Mucosa of descending colon (tissue), 3 donors: ENCODE measurements at regions not wholly inside any gene's neighbourhood (a gene's known extent, or its start where the extent isn't known, plus 50 kb on each side); places are given as distances from the start of the nearest gene placed in this dataset.

Experiments
- ATAC-seq: fragments of 200-7000 bp; cut with Tn5 transposase; one replicate; pipeline ENCODE4 v1.9.1; 2020; ENCODE audit warnings: mild to moderate bottlenecking, moderate library complexity
- DNase-seq, 3 donors: peaks; one replicate each; pipeline ENCODE4 v3.0.0-alpha.2; 2020
- H3K36me3 ChIP-seq: fragments of 200-600 bp; one replicate; pipeline ENCODE4 v1.8.0; 2021; ENCODE audit warnings: low read depth, mild to moderate bottlenecking
- H3K4me1 ChIP-seq: fragments of 200-600 bp; one replicate; pipeline ENCODE4 v1.8.0; 2021; ENCODE audit warnings: low read depth, mild to moderate bottlenecking
- H3K4me3 ChIP-seq: fragments of 200-600 bp; one replicate; pipeline ENCODE4 v1.8.0; 2021; ENCODE audit warnings: mild to moderate bottlenecking
- H3K9me3 ChIP-seq: fragments of 200-600 bp; one replicate; pipeline ENCODE4 v1.8.0; 2021; ENCODE audit warnings: mild to moderate bottlenecking
- intact Hi-C, 2 donors: fragments of 100-400 bp; cut with DNase I in 1 of 2; cut with micrococcal nuclease in 1 of 2; formaldehyde crosslinking; loops; one replicate each; pipeline versions ENCODE4 v1.11.0 to v1.11.1; 2022; cut with DNase I, micrococcal nuclease
- TF ChIP-seq, protein P1 (sequence below): fragments of 200-600 bp; IDR thresholded peaks from one replicate; pipeline ENCODE4 v1.8.0; 2022; ENCODE audit warnings: antibody characterized with exemption, mild to moderate bottlenecking
- donor health status: DM: no; HTN: no; CAD: no; lungs with moderate emphysema.
- donor health status: DM: no; HTN: no; CAD: no.
- donor health status: DM: no; HTN: yes; CAD: no.

DNA sequence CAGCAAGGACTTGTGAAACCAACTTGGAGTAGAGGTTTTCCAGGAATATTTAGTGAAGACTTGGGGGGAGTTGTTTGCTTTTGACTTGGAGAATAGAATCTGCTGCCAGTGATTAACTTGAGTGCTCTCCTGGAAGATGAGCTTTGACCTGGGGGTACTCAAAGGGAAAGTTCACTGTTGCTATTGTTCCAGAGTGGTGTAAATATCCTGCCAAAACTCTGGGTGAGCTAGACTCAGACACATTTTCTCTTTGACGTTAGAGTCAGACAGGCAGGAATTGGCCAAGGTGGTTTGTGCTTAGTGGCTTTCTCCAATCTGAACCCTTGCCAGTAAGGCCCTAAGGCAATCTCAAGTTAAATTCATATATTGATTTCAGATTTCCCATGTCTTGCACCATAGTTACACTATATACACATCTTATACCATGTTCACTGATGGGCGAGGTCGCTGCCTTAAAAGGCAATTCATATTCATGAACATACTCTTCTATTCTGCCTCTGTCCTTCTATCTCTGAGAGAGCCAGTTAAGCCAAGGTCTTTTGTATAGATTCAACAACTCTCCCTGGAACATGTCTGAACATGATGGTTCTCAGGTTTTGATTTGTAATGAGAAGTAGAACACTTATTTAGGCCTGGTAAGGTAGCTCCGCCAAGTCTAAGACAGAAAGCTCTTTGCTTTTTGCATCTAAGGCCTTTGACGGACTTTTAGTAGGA, 204.6 kb upstream of the SLC38A2 start:
- no peaks in the 10 kb centered on the region for H3K36me3 ChIP-seq
- ATAC-seq: no peak
- intact Hi-C loops: no loop called here
- H3K4me1 ChIP-seq: no peaks in the 10 kb centered on the region
- H3K4me3 ChIP-seq: no peak overlapping the region
- DNase-seq: no peak
- H3K9me3 ChIP-seq: no peaks in the 10 kb centered on the region
- TF ChIP-seq, protein P1, sequence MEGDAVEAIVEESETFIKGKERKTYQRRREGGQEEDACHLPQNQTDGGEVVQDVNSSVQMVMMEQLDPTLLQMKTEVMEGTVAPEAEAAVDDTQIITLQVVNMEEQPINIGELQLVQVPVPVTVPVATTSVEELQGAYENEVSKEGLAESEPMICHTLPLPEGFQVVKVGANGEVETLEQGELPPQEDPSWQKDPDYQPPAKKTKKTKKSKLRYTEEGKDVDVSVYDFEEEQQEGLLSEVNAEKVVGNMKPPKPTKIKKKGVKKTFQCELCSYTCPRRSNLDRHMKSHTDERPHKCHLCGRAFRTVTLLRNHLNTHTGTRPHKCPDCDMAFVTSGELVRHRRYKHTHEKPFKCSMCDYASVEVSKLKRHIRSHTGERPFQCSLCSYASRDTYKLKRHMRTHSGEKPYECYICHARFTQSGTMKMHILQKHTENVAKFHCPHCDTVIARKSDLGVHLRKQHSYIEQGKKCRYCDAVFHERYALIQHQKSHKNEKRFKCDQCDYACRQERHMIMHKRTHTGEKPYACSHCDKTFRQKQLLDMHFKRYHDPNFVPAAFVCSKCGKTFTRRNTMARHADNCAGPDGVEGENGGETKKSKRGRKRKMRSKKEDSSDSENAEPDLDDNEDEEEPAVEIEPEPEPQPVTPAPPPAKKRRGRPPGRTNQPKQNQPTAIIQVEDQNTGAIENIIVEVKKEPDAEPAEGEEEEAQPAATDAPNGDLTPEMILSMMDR: no peak

GRCh38 chr12:46574847-46575246, 202.3 kb upstream of the SLC38A2 start:
- intact Hi-C loops: no loop called here
- Histone ChIP-seq H3K9me3 (no peaks in the 10 kb centered on the region), H3K36me3 (no peaks in the 10 kb centered on the region), H3K4me3 (no peak overlapping the region), H3K4me1 (no peaks in the 10 kb centered on the region)
- DNase-seq: no peak
- no peak for ATAC-seq
- TF ChIP-seq, protein P1: no peak

- Histone ChIP-seq H3K4me3 (no peak overlapping the region), H3K9me3 (peaks cover 8% of the 10 kb centered on the region), H3K36me3 (no peaks in the 10 kb centered on the region), H3K4me1 (no peaks in the 10 kb centered on the region)
- DNase-seq (no peak), ATAC-seq (no peak)
- intact Hi-C loops: no loop called here
- TF ChIP-seq, protein P1: no peak
Observed at GRCh38 chr12:46573347-46573658, 200.7 kb upstream of the SLC38A2 start.

DNA sequence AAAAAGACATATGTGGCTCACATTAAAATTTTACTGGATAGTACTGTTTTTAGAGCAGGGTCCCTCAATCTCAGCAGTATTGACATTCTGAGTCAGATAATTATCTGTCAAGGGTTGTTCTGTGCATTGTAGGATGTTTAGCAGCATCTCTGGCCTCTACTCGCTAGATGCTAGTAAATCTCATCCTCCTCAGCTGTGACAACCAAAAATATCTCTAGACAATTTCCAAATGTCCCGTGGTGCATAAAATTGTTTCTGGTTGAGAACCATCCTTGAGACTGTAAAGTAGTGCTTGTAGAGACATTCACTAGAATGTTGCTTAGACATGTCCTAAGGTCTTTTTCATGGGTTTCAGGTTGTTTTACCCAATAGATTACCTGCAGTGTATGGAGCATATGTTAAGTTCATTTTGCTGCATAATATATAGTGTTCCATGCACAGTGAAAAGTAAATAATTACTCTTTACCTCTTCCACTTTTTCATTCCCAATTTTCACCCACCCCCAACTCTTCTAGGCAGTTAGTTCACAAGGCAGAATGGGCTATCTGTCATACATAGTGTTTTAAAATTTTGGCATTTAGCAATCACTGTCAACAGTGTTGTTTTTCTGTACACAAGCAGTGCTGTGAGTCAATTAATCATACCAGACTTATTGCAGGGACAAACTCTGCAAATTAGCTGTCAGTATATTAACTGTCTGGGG, 200.2 kb upstream of the SLC38A2 start:
- no peaks in the 10 kb centered on the region for H3K36me3 ChIP-seq
- no peak overlapping the region for H3K4me3 ChIP-seq
- ATAC-seq (no peak), DNase-seq (no peak)
- TF ChIP-seq, protein P1: no peak
- H3K9me3 ChIP-seq: peaks cover 13% of the 10 kb centered on the region
- intact Hi-C loops: no loop called here
- no peaks in the 10 kb centered on the region for H3K4me1 ChIP-seq

DNA sequence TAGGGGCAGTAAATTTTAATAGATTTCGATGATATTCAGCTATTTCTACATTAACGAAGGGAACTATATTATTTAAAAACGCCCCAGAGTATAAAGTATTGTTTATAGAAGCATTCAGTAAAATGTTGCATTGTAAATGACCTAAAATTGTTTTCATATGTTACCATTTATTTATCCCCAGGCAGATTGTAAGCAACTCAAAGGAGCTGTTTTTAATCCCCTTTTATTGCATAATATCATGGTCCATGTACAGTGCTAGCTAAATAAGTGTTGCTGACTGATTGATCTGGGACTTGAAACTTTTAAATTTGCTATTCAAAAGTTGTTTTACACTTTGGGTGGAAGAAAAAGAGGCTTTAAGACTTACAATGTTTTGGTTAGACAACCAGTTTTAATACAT, 199.0 kb upstream of the SLC38A2 start:
- TF ChIP-seq, protein P1: no peak
- Histone ChIP-seq H3K36me3 (no peaks in the 10 kb centered on the region), H3K9me3 (peaks cover 21% of the 10 kb centered on the region), H3K4me1 (no peaks in the 10 kb centered on the region), H3K4me3 (no peak overlapping the region)
- DNase-seq (no peak), ATAC-seq (no peak)
- intact Hi-C loops: no loop called here
